HL-60/S4 (cell line): ENCODE measurements at regions not wholly inside any gene's neighbourhood (a gene's known extent, or its start where the extent isn't known, plus 50 kb on each side); places are given as distances from the start of the nearest gene placed in this dataset.

Experiments
- in situ Hi-C: fragments of 300-500 bp; cut with MboI; formaldehyde crosslinking; loops from 2 replicates; pipeline ENCODE4 v1.14.3; 2022; ENCODE audit warnings: low sequenced_read_pairs

DNA sequence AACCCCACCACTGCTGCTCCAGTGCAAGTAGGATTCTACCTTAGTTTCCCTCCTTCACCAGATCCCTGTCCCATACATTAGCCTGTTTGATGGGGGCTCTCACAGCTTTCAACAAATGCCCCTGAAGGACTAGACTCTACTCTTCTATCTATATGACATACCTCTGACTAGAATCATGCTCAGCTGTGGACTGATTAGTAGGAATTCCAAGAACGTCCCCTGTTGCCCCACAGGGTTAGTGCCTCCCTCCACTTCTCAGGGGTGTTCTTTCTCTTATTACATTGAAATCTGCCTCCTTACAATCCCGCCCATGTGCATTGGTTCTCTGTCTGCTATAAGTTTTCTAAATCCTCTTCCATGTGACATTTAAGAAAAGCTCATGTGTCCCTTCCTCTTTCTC, 375.9 kb upstream of the DUSP10 start:
- in situ Hi-C loops = no loop called here

DNA sequence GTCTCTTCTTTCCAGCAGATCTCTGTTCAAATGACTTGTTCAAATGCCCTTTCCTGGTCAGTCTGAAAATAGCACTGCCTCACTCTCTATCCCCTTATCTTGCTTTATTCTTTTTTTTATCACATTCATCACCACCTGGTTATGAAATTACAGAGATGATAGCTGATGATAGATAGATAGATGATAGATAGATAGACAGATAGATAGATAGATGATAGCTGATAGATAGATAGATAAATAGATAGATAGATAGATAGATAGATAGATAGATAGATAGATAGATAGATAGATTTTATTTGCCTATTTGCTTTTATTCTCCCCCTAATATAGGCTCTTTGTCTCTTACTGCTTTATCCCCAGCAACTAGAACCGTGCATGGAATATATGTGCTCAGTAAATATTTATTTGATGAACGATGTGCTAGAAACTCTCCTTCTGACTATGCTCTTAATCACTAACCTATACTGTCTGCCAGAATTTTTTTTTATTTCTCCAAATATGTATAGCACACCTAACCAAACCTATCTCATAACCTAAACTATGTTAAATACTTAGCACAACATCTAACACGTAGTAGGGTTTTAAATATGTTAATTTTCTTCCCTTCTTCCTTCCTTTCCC, 372.8 kb upstream of the DUSP10 start:
- in situ Hi-C loops = no loop called here

DNA sequence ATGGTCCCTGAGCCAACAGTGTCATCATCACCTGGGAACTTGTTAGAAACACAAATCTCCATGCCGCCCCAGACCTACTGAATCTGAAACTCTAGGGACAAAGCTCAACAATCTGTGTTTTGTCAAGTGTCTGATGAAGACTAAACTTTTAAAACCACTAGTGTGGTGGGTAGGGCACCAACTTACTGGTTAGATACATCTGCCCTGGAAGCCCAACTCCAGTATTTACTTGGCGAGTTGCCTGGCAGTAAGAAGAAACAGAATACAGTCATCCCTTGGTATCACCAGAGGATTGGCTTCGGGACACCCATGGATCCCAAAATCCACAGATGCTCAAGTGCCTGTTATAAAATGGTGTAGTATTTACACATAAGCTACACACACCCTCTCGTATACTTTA, 367.9 kb upstream of the DUSP10 start:
- in situ Hi-C loops = no loop called here

- in situ Hi-C loops = no loop called here
Measured at GRCh38 chr1:222107975-222108374, 366.1 kb upstream of the DUSP10 start.

DNA sequence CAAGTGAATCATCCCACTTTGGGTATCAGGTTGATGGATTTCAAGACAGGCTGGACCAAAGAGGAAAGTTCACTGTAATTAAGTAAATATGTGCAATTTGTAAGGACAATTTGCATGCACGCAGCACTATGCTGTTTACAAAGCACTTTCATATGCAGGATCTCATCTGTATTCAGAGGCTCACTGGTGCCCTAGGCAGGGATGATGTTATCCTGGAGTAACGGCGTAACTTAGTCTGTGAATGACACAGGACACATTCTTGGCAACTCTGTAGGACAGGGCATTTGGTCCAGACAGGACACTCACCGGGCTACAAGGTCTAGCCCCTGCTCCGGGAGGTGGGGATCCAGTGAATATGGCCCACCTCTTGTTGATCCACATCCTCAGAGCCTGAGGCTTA, 365.4 kb upstream of the DUSP10 start:
- in situ Hi-C loops = no loop called here

DNA sequence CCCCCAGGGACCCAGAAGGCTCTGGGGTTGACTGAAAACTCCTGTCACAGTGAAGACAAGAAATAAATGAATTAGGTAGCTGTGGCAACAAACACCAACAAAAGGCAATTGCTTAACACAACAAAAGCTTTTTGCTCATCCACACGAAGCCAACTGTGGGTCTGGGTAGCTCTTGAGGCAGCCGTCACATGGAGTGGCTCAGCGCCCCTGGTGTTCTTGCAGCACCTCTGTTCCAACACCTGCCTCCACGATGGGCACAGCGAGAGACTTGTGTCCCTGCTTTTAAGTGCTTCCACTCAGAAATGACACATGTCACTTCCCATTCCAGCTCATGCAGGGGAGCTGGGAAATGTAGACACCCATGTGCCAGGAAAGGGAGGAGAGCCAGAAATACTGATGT, 364.5 kb upstream of the DUSP10 start:
- in situ Hi-C loops = no loop called here

- in situ Hi-C loops = no loop called here
Measured at GRCh38 chr1:222105861-222106260, 364.0 kb upstream of the DUSP10 start.

- in situ Hi-C loops = no loop called here
Measured at GRCh38 chr1:222105393-222105737, 363.5 kb upstream of the DUSP10 start.

DNA sequence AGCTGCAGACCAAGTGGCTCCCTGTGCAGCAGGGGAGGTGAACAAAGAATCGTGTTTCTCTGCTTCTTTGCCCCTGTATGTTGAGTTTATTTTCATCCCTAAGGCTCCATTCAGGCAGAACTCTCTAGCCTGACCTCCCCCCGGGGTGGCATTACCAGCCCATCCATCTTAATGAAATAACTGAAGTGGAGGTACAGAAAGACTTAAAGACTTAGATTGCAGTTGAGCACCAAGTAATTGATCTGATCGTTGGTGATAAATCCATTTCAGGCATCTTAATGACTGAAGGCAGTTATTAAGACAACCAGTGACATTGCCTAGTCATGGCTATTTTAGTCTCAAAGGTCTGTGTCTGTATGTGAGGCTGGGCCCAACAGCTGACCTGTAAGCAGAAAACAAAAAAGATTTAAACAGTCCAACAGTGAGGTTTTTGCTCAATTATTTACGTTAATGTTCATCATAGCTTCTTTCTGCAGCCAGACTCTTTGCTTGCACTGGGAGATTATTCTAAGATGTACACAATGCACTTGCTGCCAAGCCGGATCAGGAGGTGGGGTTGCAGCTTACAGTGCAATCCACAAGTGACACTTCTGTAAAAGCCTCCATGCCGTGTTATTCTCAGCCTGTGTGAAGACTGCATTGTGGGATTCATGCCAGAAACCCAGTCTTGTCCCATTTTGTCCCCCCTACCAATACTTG, 363.0 kb upstream of the DUSP10 start:
- in situ Hi-C loops = no loop called here

- in situ Hi-C loops = no loop called here
Measured at GRCh38 chr1:222104097-222104496, 362.2 kb upstream of the DUSP10 start.

DNA sequence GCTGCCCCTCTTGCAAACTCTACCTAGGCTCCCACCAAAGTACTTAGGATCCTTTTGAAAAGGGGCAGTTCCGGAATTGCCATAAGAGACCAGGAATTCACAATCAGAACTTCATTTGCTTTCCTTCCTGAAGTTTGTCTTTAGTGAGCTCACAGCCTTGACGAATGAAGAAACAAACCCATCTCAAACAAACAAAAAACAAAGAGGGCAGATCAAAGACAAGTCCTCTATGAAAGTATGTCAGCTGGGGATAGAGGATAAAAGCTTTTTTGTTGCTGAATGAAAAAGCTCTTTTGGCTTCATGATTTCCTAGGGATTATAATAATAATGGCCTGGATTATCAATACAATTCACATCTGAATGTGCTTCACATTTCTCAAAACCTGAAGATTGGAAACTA, 357.9 kb upstream of the DUSP10 start:
- in situ Hi-C loops = no loop called here

- in situ Hi-C loops = no loop called here
Measured at GRCh38 chr1:222098404-222098803, 356.5 kb upstream of the DUSP10 start.

GRCh38 chr1:222097588-222097987, 355.7 kb upstream of the DUSP10 start:
- in situ Hi-C loops = no loop called here

GRCh38 chr1:222096883-222097282, 355.0 kb upstream of the DUSP10 start:
- in situ Hi-C loops = no loop called here

- in situ Hi-C loops = no loop called here
Measured at GRCh38 chr1:222096476-222096772, 354.5 kb upstream of the DUSP10 start.

GRCh38 chr1:222095606-222096475, 354.0 kb upstream of the DUSP10 start:
- in situ Hi-C loops = no loop called here

- in situ Hi-C loops = no loop called here
Measured at GRCh38 chr1:222093518-222093917, 351.6 kb upstream of the DUSP10 start.

- in situ Hi-C loops = no loop called here
Measured at GRCh38 chr1:222090103-222090502, 348.2 kb upstream of the DUSP10 start.

DNA sequence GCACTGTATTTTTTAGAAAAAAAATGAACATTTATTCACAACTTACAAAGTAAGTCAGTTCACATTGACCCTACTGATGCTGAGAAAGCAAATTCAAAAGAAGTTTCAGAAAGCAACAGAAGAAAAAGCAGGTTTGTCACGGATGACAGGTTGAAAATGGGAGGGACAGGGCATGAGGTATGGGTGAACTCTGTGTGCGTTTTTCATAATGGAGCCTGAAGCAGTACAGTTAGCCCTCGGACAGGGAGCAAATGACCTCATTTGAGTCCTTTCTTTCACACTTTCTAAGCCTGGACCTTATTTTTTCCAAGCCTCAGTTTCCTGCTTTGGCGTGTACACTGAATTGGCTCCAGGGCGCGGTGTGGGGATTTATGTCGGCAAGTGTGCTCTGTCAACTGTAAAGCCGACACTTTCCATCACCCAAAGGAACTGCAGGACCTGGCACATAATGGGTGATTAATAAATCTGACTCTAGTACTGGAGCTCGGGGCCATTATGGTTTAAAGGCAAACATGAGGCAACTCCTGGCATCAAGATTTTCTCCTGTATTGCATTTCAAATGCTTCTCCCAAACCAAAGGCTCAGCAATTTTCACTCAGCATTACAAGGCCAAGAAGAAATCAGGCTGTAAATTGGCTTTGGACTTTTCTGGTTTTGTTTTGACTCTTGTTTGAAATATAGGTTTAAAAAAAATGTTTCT, 345.5 kb upstream of the DUSP10 start:
- in situ Hi-C loops = no loop called here

DNA sequence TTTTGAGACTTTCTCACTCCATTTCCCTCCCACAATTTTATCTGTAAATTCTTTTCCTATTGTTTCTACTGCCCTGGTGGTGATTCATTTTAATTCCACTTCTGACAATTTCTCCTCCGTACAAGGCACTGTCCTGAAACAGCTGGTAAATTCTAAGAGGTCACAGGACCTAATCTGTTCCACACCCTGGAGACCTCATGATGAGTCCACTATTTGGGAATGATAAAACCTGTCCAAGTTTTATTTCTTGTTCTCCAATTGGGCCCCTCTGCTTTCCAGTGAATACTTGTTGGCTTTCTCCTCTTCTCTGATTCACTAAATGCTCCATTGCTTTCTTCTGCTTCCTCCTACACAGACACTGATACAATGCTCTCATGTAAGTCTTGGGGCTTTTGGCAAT, 343.1 kb upstream of the DUSP10 start:
- in situ Hi-C loops = no loop called here

DNA sequence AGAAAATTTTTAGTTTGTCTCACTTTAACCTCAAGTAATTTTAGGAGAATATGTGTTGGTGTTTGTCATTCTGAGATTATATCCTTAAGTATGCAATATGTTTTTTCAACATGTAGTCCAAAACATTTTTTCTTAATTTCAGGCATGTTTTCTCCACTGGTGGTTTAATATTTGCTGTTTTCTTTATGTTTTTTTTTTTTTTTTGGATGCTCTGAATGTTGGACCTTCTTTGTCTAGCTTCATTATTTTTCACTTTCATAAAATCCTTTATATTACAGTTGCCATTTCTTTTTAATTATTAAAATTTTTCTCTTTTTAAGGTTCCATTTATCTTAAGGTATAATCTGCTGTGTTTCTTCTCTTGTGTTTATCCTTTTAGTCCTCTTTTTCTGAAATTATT, 342.2 kb upstream of the DUSP10 start:
- in situ Hi-C loops = no loop called here

- in situ Hi-C loops = no loop called here
Measured at GRCh38 chr1:222081859-222082258, 340.0 kb upstream of the DUSP10 start.
